ENCODE measurements at regions not wholly inside any gene's neighbourhood (a gene's known extent, or its start where the extent isn't known, plus 50 kb on each side); places are given as distances from the start of the nearest gene placed in this dataset.

GRCh38 chr4:148793221-148793620 lies 351.0 kb upstream of the NR3C2 start:
- POLR2A ChIA-PET, result no interaction called here
- peaks cover 0 to 2% (median 0%) of the 10 kb centered on the region in 9 donors for H3K9me3 Mint-ChIP-seq

GRCh38 chr4:148790691-148791090 lies 348.5 kb upstream of the NR3C2 start:
- Mint-ChIP-seq H3K9me3 (peaks cover 0 to 2% (median 0%) of the 10 kb centered on the region in 9 donors), H3K4me1 (no peaks in the 10 kb centered on the region), H3K27me3 (peaks cover 0 to 7% (median 1%) of the 10 kb centered on the region in 5 donors), H3K27ac (no peak overlapping the region), H3K36me3 (no peaks in the 10 kb centered on the region), H3K4me3 (no peak overlapping the region)
- no peak for DNase-seq
- no peak for ATAC-seq
- POLR2A ChIA-PET, result no interaction called here

More at GRCh38 chr4:148793221-148793620, 351.0 kb upstream of the NR3C2 start:
- no peak overlapping the region for H3K27ac Mint-ChIP-seq
- ATAC-seq, result no peak
- no peak for DNase-seq
- no peak overlapping the region for H3K4me3 Mint-ChIP-seq
- no peaks in the 10 kb centered on the region for H3K4me1 Mint-ChIP-seq
- H3K36me3 Mint-ChIP-seq, result no peaks in the 10 kb centered on the region
- H3K27me3 Mint-ChIP-seq, result peaks cover 0 to 4% (median 1%) of the 10 kb centered on the region in 5 donors

- H3K36me3 Mint-ChIP-seq, result no peaks in the 10 kb centered on the region
- peaks cover 0 to 2% (median 0%) of the 10 kb centered on the region in 9 donors for H3K9me3 Mint-ChIP-seq
- DNase-seq, result no peak
- no peak for ATAC-seq
- no peaks in the 10 kb centered on the region for H3K4me1 Mint-ChIP-seq
- H3K27me3 Mint-ChIP-seq, result peaks cover 0 to 10% (median 1%) of the 10 kb centered on the region in 5 donors
- no peak overlapping the region for H3K4me3 Mint-ChIP-seq
- no peak overlapping the region for H3K27ac Mint-ChIP-seq
- POLR2A ChIA-PET, result no interaction called here
Observed at GRCh38 chr4:148790246-148790645, 348.0 kb upstream of the NR3C2 start.

DNA sequence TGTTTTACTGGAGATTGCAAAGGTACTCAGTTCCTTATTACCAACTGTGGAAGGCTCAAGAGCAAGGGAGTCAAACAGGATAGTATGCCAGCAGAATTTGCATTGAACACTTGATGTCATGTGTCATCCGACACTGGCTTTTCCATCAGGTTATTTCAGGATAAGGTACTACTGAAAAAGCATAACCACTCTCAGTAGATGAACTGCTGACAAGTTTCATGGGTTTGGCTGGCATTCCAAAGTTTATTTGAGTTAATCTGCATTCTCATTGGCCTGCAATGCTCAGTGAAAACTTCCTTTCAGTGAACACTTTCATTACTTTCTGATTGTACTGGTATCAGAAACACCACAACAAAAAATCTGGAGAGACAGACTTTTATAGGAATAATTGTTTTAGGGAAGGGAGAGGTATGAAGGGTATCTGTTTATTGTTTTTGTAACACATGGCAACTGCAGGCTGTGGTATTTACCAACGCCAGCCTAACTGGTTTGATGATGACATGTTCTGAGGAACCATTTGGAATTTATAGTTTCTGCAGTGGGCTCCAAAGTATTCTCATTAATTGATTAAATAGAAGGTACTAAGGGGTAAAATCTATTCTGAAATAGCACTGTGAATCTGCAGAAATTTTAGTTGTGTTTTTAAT lies 345.7 kb upstream of the NR3C2 start:
- no peak for ATAC-seq
- no peak for DNase-seq
- Mint-ChIP-seq H3K4me1 (no peaks in the 10 kb centered on the region), H3K9me3 (peaks cover 0 to 2% (median 0%) of the 10 kb centered on the region in 9 donors), H3K4me3 (no peak overlapping the region), H3K27me3 (peaks cover 0 to 7% (median 1%) of the 10 kb centered on the region in 5 donors), H3K36me3 (no peaks in the 10 kb centered on the region), H3K27ac (no peak overlapping the region)
- POLR2A ChIA-PET, result no interaction called here

- no peaks in the 10 kb centered on the region for H3K36me3 Mint-ChIP-seq
- no peak for DNase-seq
- H3K4me3 Mint-ChIP-seq, result no peak overlapping the region
- peaks cover 0 to 11% (median 1%) of the 10 kb centered on the region in 5 donors for H3K27me3 Mint-ChIP-seq
- POLR2A ChIA-PET, result no interaction called here
- H3K27ac Mint-ChIP-seq, result no peak overlapping the region
- no peaks in the 10 kb centered on the region for H3K4me1 Mint-ChIP-seq
- no peak for ATAC-seq
- H3K9me3 Mint-ChIP-seq, result peaks cover 0 to 2% (median 0%) of the 10 kb centered on the region in 9 donors
Observed at GRCh38 chr4:148787285-148787684, 345.1 kb upstream of the NR3C2 start.

DNA sequence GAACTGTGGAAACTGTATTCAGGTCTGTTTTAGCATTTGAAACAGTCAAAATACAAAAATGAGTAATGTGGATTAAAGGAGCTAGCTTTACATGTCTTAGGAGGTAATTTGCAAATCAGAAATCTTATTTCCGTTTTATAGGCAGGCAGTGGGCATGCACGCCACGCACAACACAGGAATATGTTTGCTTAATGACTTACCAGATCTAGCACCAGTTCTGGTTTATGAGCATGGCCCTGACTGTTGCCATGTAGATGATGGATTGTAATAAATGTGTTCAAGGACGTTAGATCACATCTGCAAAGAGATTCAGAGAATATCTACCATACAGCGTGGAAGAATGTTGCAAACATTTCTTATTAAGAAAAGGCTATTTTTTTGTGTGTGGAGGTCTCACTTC lies 344.5 kb upstream of the NR3C2 start:
- Mint-ChIP-seq H3K27me3 (peaks cover 0 to 13% (median 1%) of the 10 kb centered on the region in 5 donors), H3K27ac (no peak overlapping the region), H3K9me3 (peaks cover 0 to 2% (median 0%) of the 10 kb centered on the region in 9 donors), H3K36me3 (no peaks in the 10 kb centered on the region), H3K4me1 (no peaks in the 10 kb centered on the region), H3K4me3 (no peak overlapping the region)
- no peak for ATAC-seq
- POLR2A ChIA-PET, result no interaction called here
- DNase-seq, result no peak

GRCh38 chr4:148782284-148782683 lies 340.1 kb upstream of the NR3C2 start:
- H3K36me3 Mint-ChIP-seq, result peaks cover 0 to 4% (median 3%) of the 10 kb centered on the region in 3 donors
- POLR2A ChIA-PET, result no interaction called here
- H3K9me3 Mint-ChIP-seq, result peaks cover 0 to 8% (median 0%) of the 10 kb centered on the region in 9 donors
- H3K27me3 Mint-ChIP-seq, result peaks cover 0 to 10% (median 0%) of the 10 kb centered on the region in 5 donors
- no peak overlapping the region for H3K4me3 Mint-ChIP-seq
- no peak overlapping the region for H3K27ac Mint-ChIP-seq
- ATAC-seq (no peak), DNase-seq (no peak)
- no peaks in the 10 kb centered on the region for H3K4me1 Mint-ChIP-seq

DNA sequence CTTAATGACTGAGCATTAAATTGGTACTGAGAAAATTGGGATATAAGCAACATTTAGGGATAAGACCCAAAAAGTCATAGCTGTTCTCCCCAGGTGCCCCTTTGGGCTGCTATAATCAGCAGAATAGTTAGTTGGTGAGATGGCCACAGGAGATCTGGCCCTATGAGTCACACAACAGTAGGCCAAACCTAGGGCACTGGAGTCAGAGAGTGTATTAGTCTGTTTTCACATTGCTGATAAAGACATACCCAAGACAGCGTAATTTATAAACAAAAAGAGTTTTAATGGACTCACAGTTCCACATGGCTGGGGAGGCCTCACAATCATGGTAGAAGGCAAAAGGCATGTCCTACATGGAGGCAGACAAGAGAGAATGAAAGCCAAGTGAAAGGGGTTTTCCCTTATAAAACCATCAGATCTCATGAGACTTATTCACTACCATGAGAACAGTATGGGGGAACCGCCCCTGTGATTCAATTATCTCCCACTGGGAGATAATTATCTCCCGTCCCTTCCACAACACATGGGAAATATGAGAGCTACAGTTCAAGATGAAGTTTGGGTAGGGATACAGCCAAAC lies 338.3 kb upstream of the NR3C2 start:
- Mint-ChIP-seq H3K4me1 (no peaks in the 10 kb centered on the region), H3K27ac (no peak overlapping the region), H3K9me3 (peaks cover 0 to 8% (median 0%) of the 10 kb centered on the region in 9 donors), H3K36me3 (peaks cover 0 to 4% (median 3%) of the 10 kb centered on the region in 3 donors), H3K4me3 (no peak overlapping the region), H3K27me3 (peaks cover 0 to 9% (median 0%) of the 10 kb centered on the region in 5 donors)
- no peak for ATAC-seq
- POLR2A ChIA-PET, result no interaction called here
- no peak for DNase-seq

GRCh38 chr4:148779771-148780170 lies 337.6 kb upstream of the NR3C2 start:
- no peaks in the 10 kb centered on the region for H3K4me1 Mint-ChIP-seq
- peak overlapping the region in 1 of 10 donors; percentile 6 for H3K27ac Mint-ChIP-seq
- no peak overlapping the region for H3K4me3 Mint-ChIP-seq
- DNase-seq (no peak), ATAC-seq (no peak)
- peaks cover 0 to 4% (median 3%) of the 10 kb centered on the region in 3 donors for H3K36me3 Mint-ChIP-seq
- POLR2A ChIA-PET, result no interaction called here
- peaks cover 0 to 6% (median 0%) of the 10 kb centered on the region in 5 donors for H3K27me3 Mint-ChIP-seq
- peaks cover 0 to 8% (median 0%) of the 10 kb centered on the region in 9 donors for H3K9me3 Mint-ChIP-seq

DNA sequence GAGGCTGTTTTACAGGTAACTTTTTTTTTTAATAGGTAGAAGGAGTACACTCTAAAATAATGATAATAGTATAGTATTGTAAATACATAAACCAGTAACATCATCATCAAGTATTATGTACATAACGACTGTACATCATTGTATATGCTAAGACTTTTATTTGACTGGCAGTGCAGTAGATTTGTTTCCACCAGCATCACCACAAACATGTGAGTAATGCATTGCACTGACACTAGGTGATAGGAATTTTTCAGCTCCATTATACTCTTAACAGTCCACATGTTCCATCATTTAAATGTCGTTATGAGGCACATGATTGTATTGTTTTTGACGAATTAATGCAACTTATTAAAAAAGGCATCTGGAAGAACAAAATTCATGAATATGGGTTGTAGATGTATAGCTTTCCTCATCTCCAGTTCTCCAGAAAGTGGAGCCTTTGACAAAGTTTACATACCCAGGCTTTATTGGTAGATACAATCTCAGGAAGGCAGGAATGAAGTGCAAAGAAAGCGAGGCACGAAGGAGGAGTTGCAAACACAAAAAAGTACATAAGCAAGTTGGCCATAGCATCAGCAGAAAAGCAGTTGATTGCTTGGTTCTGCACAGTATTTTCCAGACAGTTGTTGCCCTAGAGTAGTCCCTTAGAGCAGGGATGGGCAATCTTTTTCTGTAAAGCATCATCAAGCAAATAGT lies 336.9 kb upstream of the NR3C2 start:
- Mint-ChIP-seq H3K4me3 (no peak overlapping the region), H3K9me3 (peaks cover 0 to 8% (median 0%) of the 10 kb centered on the region in 9 donors), H3K4me1 (no peaks in the 10 kb centered on the region), H3K27ac (no peak overlapping the region), H3K36me3 (peaks cover 0 to 4% (median 3%) of the 10 kb centered on the region in 3 donors), H3K27me3 (peaks cover 0 to 6% (median 0%) of the 10 kb centered on the region in 5 donors)
- ATAC-seq, result no peak
- POLR2A ChIA-PET, result no interaction called here
- no peak for DNase-seq

- DNase-seq (no peak), ATAC-seq (no peak)
- POLR2A ChIA-PET, result no interaction called here
- peaks cover 0 to 4% (median 3%) of the 10 kb centered on the region in 3 donors for H3K36me3 Mint-ChIP-seq
- no peak overlapping the region for H3K27ac Mint-ChIP-seq
- H3K9me3 Mint-ChIP-seq, result peaks cover 0 to 8% (median 0%) of the 10 kb centered on the region in 9 donors
- H3K27me3 Mint-ChIP-seq, result no peaks in the 10 kb centered on the region
- no peak overlapping the region for H3K4me3 Mint-ChIP-seq
- H3K4me1 Mint-ChIP-seq, result no peaks in the 10 kb centered on the region
Observed at GRCh38 chr4:148776941-148777340, 334.7 kb upstream of the NR3C2 start.

GRCh38 chr4:148774134-148774533 lies 331.9 kb upstream of the NR3C2 start:
- H3K4me3 Mint-ChIP-seq, result no peak overlapping the region
- peaks cover 0 to 2% (median 0%) of the 10 kb centered on the region in 4 donors for H3K4me1 Mint-ChIP-seq
- H3K27ac Mint-ChIP-seq, result no peak overlapping the region
- no peaks in the 10 kb centered on the region for H3K9me3 Mint-ChIP-seq
- POLR2A ChIA-PET, result no interaction called here
- ATAC-seq (no peak), DNase-seq (no peak)
- H3K36me3 Mint-ChIP-seq, result no peaks in the 10 kb centered on the region
- H3K27me3 Mint-ChIP-seq, result no peaks in the 10 kb centered on the region

DNA sequence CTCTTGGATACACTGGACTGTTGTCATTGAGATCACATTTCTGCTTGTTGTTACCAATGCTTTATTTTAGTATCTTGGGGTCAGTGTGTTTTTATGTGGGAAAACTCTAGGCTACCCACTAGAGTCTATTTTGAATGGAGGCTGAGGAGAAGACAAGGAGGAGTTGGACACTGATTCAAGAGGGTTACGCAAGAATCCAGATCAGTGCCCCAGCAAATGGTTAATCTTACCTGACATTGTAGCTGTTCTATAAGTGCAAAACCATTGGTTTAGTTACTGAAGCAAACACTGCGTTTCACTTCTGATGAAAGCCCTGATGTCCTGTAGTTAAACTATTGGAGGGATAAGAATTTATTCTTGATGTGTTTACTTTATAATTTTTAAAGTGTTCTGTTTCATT lies 331.1 kb upstream of the NR3C2 start:
- H3K27me3 Mint-ChIP-seq, result no peaks in the 10 kb centered on the region
- DNase-seq (no peak), ATAC-seq (no peak)
- peaks cover 0 to 2% (median 0%) of the 10 kb centered on the region in 4 donors for H3K4me1 Mint-ChIP-seq
- no peak overlapping the region for H3K27ac Mint-ChIP-seq
- H3K36me3 Mint-ChIP-seq, result no peaks in the 10 kb centered on the region
- no peaks in the 10 kb centered on the region for H3K9me3 Mint-ChIP-seq
- H3K4me3 Mint-ChIP-seq, result no peak overlapping the region
- POLR2A ChIA-PET, result no interaction called here

Measured in naive thymus-derived CD8-positive, alpha-beta T cell (primary cell).